Breast epithelium (tissue), 3 donors: ENCODE measurements at regions not wholly inside any gene's neighbourhood (a gene's known extent, or its start where the extent isn't known, plus 50 kb on each side); places are given as distances from the start of the nearest gene placed in this dataset.

ENCODE experiments used
- CTCF ChIP-seq, 3 donors: fragments of 450-650 bp; IDR thresholded peaks; one replicate each; pipeline ENCODE4 v1.5.1; 2016 to 2017; ENCODE audit warnings: antibody characterized with exemption in 3 of 3, mild to moderate bottlenecking in 3 of 3, moderate library complexity in 3 of 3
- POLR2A ChIP-seq: fragments of 450-650 bp; IDR thresholded peaks from one replicate; pipeline ENCODE4 v1.6.1; 2016; ENCODE audit warnings: antibody characterized with exemption, mild to moderate bottlenecking, moderate library complexity
- POLR2AphosphoS5 ChIP-seq, 3 donors: sonication (generic); formaldehyde crosslinking; IDR thresholded peaks; one replicate each; pipeline ENCODE4 v1.6.1; 2017; ENCODE audit warnings: antibody characterized with exemption in 3 of 3

DNA sequence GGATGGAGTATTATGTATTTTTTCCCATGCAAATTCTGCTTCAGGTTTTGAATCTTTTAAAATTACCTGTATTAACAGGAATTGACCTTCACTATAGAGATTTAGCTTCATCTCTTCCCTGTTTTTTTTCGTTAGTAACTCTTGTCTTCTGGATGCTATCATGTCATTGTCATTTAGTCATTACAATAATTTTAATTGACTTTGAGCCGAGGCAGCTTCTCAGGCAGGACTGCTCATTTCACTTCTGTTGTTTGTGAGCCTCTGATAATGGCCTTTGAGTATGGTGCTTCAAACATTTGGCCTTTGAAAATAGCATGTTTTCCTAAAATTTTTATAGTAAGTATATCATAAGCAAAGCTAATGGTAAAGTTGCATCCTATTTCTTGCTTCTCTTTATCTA lies 375.1 kb upstream of the MMS22L start:
- no peak for TF ChIP-seq CTCF (IDR thresholded peaks at IDR 0.05)
- no peak for TF ChIP-seq POLR2A
- TF ChIP-seq POLR2AphosphoS5 (IDR thresholded peaks at IDR 0.05), result no peak
